OCI-LY3 (cell line): ENCODE measurements at regions not wholly inside any gene's neighbourhood (a gene's known extent, or its start where the extent isn't known, plus 50 kb on each side); places are given as distances from the start of the nearest gene placed in this dataset.

Source experiments
- CTCF ChIP-seq: fragments of 200-600, 300-600 bp; sonication (generic); IDR thresholded peaks from 2 replicates; pipeline ENCODE4 v1.5.1; 2014; ENCODE audit warnings: antibody characterized with exemption, low read length, low read depth
- EZH2phosphoT487 ChIP-seq: fragments of 200-600 bp; shearing (Covaris generic); IDR thresholded peaks from 2 replicates; pipeline ENCODE4 v1.6.1; 2018; ENCODE audit warnings: antibody characterized with exemption, mixed run types, low read depth

- TF ChIP-seq CTCF, result no peak
- no peak for TF ChIP-seq EZH2phosphoT487
Measured at GRCh38 chr10:108352771-108353170, 1188.3 kb upstream of the SORCS1 start.
